Testis (tissue), 2 donors: ENCODE measurements at regions not wholly inside any gene's neighbourhood (a gene's known extent, or its start where the extent isn't known, plus 50 kb on each side); places are given as distances from the start of the nearest gene placed in this dataset.

Experiments used
- CTCF ChIP-seq, 3 experiments: fragments of 450-650 bp in 2 of 3; fragments of 200-600 bp in 1 of 3; sonication (generic) in 1 of 3; IDR thresholded peaks; one replicate each; pipeline ENCODE4 v1.5.1; 2016 to 2019; ENCODE audit warnings: antibody characterized with exemption in 3 of 3, mild to moderate bottlenecking in 2 of 3, moderate library complexity in 1 of 3
- POLR2A ChIP-seq: fragments of 450-650 bp; IDR thresholded peaks from one replicate; pipeline ENCODE4 v1.6.1; 2017; ENCODE audit warnings: antibody characterized with exemption, mild to moderate bottlenecking, moderate library complexity

- TF ChIP-seq CTCF (IDR thresholded peaks at IDR 0.05) = no peak
- no peak for TF ChIP-seq POLR2A
These were observed 121.0 kb upstream of the PARD3 start for GRCh38 chr10:34936061-34936460.
